ENCODE measurements at regions not wholly inside any gene's neighbourhood (a gene's known extent, or its start where the extent isn't known, plus 50 kb on each side); places are given as distances from the start of the nearest gene placed in this dataset.
A peak's percentile ranks its signal among the peaks of the same experiment; 100 is the strongest.

DNA sequence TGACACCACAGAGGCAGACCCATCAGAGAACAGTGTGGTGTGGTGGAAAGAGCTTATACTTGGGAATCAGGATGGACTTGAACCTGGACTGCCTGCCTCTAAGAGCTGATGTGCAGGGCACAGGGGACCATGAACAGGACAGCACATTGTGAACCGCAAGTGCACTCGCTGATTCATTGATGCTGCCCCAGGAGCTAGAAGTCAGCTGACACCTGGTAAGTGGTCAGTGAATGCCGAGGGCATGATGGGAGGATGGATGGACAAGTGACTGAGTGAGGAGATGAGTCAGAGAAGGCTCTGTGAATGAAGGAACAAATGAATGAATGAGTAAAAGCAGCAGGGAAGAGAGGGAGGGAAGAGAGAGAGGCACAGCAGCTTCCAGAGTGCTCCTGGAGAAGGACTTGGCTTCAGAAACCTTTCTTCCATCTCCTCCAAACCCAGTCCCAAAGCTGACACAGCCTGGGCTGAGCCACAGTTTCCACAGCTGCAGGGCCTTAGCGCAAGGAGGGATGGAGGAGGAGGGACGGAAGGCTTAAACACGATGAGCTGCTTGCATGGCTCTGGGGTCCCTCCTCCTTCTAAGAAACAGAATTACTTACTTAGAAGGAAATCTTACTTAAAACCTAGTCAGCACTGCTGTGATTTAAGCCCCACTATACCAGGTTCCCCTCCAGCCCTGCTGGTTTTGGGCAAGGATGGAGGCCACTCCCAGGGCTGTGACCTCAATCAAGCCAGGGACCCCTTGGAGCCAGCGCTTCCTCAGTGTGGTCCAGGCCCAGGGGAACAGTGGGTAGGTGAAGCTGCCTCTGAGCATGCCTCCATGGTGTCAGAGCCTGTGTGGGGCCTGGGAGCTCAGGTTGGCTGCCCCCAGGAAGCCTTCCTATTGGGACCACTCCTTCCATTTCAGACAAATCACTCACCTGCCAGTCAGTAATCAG lies 184.6 kb downstream of the TMEM132E start:
- TF ChIP-seq CTCF (IDR thresholded peaks at IDR 0.05), result no peak
- TF ChIP-seq POLR2A (IDR thresholded peaks at IDR 0.05), result no peak
- no peak for TF ChIP-seq POLR2AphosphoS5 (IDR thresholded peaks at IDR 0.05)
- Histone ChIP-seq H3K4me1 (no peaks in the 10 kb centered on the region), H3K27me3 (no peaks in the 10 kb centered on the region), H3K9me3 (no peaks in the 10 kb centered on the region), H3K36me3 (no peaks in the 10 kb centered on the region), H3K4me3 (no peak overlapping the region), H3K27ac (no peak overlapping the region)
- no peak for DNase-seq (ENCODE audit: low spot score in 2 of 2)
- intact Hi-C loops (cut with DNase I; ENCODE audit: low total_unique reads), result no loop called here

- Histone ChIP-seq H3K27me3 (no peaks in the 10 kb centered on the region), H3K4me3 (no peak overlapping the region), H3K4me1 (no peaks in the 10 kb centered on the region), H3K27ac (no peak overlapping the region), H3K9me3 (no peaks in the 10 kb centered on the region), H3K36me3 (no peaks in the 10 kb centered on the region)
- TF ChIP-seq POLR2AphosphoS5 (IDR thresholded peaks at IDR 0.05), result no peak
- DNase-seq (ENCODE audit: low spot score in 2 of 2), result no peak
- intact Hi-C loops (cut with DNase I; ENCODE audit: low total_unique reads), result no loop called here
Observed at GRCh38 chr17:34762078-34762477, 182.7 kb downstream of the TMEM132E start.

- Histone ChIP-seq H3K36me3 (no peaks in the 10 kb centered on the region), H3K4me3 (no peak overlapping the region), H3K9me3 (no peaks in the 10 kb centered on the region), H3K27me3 (no peaks in the 10 kb centered on the region), H3K4me1 (no peaks in the 10 kb centered on the region), H3K27ac (no peak overlapping the region)
- intact Hi-C loops (cut with DNase I; ENCODE audit: low total_unique reads), result no loop called here
- DNase-seq (ENCODE audit: low spot score in 2 of 2), result no peak
- no peak for TF ChIP-seq CTCF (IDR thresholded peaks at IDR 0.05)
- TF ChIP-seq POLR2A (IDR thresholded peaks at IDR 0.05), result no peak
- no peak for TF ChIP-seq POLR2AphosphoS5 (IDR thresholded peaks at IDR 0.05)
Observed at GRCh38 chr17:34761646-34762045, 182.3 kb downstream of the TMEM132E start.

DNA sequence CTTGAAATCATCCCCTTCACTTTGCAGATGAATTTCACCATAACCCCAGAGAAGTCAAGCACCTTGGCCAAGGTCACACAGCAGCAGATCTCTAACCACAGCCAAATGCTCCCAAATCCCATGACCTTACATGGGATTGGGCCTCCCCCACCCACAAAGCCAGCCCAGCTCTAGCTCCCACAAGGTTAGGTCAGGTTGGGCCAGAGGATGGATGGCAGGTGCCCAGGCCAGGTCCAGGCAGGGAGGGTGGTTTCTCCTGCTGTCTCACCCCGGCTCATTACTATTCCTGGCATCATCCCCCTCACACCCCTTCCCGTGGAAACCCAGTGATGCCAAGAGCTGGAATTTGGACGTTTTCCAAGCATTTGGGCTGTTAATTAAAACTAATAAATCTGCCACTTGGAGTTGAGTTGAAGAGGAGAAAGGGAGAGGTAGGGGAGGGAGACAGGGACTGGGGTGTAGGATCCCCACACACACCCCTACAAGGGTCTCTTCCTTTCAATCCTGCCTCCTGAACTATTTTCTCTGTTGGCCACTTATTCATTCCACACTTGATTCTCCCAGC lies 181.6 kb downstream of the TMEM132E start:
- peak in 1 of 2 donors; percentile 20 for DNase-seq (ENCODE audit: low spot score in 2 of 2)
- no peaks in the 10 kb centered on the region for H3K36me3 ChIP-seq
- no peak for TF ChIP-seq POLR2AphosphoS5 (IDR thresholded peaks at IDR 0.05)
- TF ChIP-seq POLR2A (IDR thresholded peaks at IDR 0.05), result no peak
- TF ChIP-seq CTCF (IDR thresholded peaks at IDR 0.05), result no peak
- no peaks in the 10 kb centered on the region for H3K9me3 ChIP-seq
- no peaks in the 10 kb centered on the region for H3K27me3 ChIP-seq
- no peak overlapping the region for H3K4me3 ChIP-seq
- H3K4me1 ChIP-seq, result no peaks in the 10 kb centered on the region
- intact Hi-C loops (cut with DNase I; ENCODE audit: low total_unique reads), result no loop called here
- H3K27ac ChIP-seq, result no peak overlapping the region

- Histone ChIP-seq H3K27ac (no peak overlapping the region), H3K36me3 (no peaks in the 10 kb centered on the region), H3K9me3 (no peaks in the 10 kb centered on the region), H3K4me3 (no peak overlapping the region), H3K27me3 (no peaks in the 10 kb centered on the region), H3K4me1 (no peaks in the 10 kb centered on the region)
- no peak for DNase-seq (ENCODE audit: low spot score in 2 of 2)
- intact Hi-C loops (cut with DNase I; ENCODE audit: low total_unique reads), result loop anchor here (10.0 kb wide), 1 partner anchor 786 kb away; no protein-coding TSS in a partner anchor
- TF ChIP-seq POLR2AphosphoS5 (IDR thresholded peaks at IDR 0.05), result no peak
- no peak for TF ChIP-seq POLR2A (IDR thresholded peaks at IDR 0.05)
- no peak for TF ChIP-seq CTCF (IDR thresholded peaks at IDR 0.05)
Observed at GRCh38 chr17:34758718-34759117, 179.3 kb downstream of the TMEM132E start.

Data from breast epithelium (tissue), 4 donors.